Liver (tissue), 8 donors: ENCODE measurements at regions not wholly inside any gene's neighbourhood (a gene's known extent, or its start where the extent isn't known, plus 50 kb on each side); places are given as distances from the start of the nearest gene placed in this dataset.

Source experiments
- DNase-seq: peaks from one replicate; pipeline ENCODE4 v3.0.0-alpha.2; 2017; ENCODE audit warnings: low spot score
- H3K27ac ChIP-seq, 2 donors: one replicate each; pipeline ENCODE4 v1.7.0; 2013; ENCODE audit warnings: inconsistent platforms in 2 of 2, low read length in 2 of 2, control low read depth in 1 of 2, low read depth in 1 of 2, mild to moderate bottlenecking in 1 of 2
- H3K27me3 ChIP-seq, 4 donors: one replicate each; pipeline versions ENCODE4 v1.6.1 to v1.7.0; 2013; ENCODE audit warnings: low read length in 3 of 4, inconsistent platforms in 1 of 4, mild to moderate bottlenecking in 1 of 4, moderate library complexity in 1 of 4; ENCODE audit not compliant: control insufficient read depth in 4 of 4, insufficient read depth in 4 of 4
- H3K36me3 ChIP-seq, 4 donors: one replicate each; pipeline versions ENCODE4 v1.6.1 to v1.7.0; 2013; ENCODE audit warnings: low read length in 3 of 4, mild to moderate bottlenecking in 3 of 4, low read depth in 1 of 4, moderate library complexity in 1 of 4; ENCODE audit not compliant: control insufficient read depth in 4 of 4, insufficient read depth in 3 of 4
- H3K4me1 ChIP-seq, 4 donors: one replicate each; pipeline versions ENCODE4 v1.6.1 to v1.7.0; 2013; ENCODE audit warnings: low read length in 3 of 4, mild to moderate bottlenecking in 3 of 4, moderate library complexity in 1 of 4; ENCODE audit not compliant: control insufficient read depth in 4 of 4, insufficient read depth in 4 of 4
- H3K4me3 ChIP-seq, 3 donors: one replicate each; pipeline versions ENCODE4 v1.6.1 to v1.7.0; 2013; ENCODE audit warnings: low read length in 3 of 3, control low read depth in 1 of 3, low read depth in 1 of 3, mild to moderate bottlenecking in 1 of 3
- H3K9ac ChIP-seq, 2 donors: one replicate each; pipeline ENCODE4 v1.7.0; 2013; ENCODE audit warnings: low read length in 2 of 2, mild to moderate bottlenecking in 2 of 2, moderate library complexity in 2 of 2, control low read depth in 1 of 2, low read depth in 1 of 2
- H3K9me3 ChIP-seq, 4 donors: one replicate each; pipeline versions ENCODE4 v1.6.1 to v1.7.0; 2013; ENCODE audit warnings: low read length in 3 of 4; ENCODE audit not compliant: control insufficient read depth in 4 of 4
- ATF3 ChIP-seq: IDR thresholded peaks from 2 replicates; pipeline ENCODE4 v1.6.1; 2016; ENCODE audit warnings: antibody characterized with exemption
- CTCF ChIP-seq: fragments of 150-350 bp; IDR thresholded peaks from 2 replicates; pipeline ENCODE4 v1.5.1; 2017; ENCODE audit warnings: improper control_type of control experiment, low read depth, low read length; ENCODE audit not compliant: missing input control
- EGR1 ChIP-seq, 2 donors: IDR thresholded peaks; 2 replicates each; pipeline ENCODE4 v1.6.1; 2016 to 2018; ENCODE audit warnings: antibody characterized with exemption in 2 of 2, low read depth in 2 of 2
- FOXA1 ChIP-seq: IDR thresholded peaks from 2 replicates; pipeline ENCODE4 v1.6.1; 2016; ENCODE audit warnings: antibody characterized with exemption
- FOXA2 ChIP-seq: IDR thresholded peaks from 2 replicates; pipeline ENCODE4 v1.6.1; 2016; ENCODE audit warnings: antibody characterized with exemption
- GABPA ChIP-seq, 2 donors: IDR thresholded peaks in 1 of 2; conservative IDR thresholded peaks in 1 of 2; 2 replicates each; pipeline ENCODE4 v1.6.1; 2016; ENCODE audit warnings: antibody characterized with exemption in 2 of 2, mild to moderate bottlenecking in 1 of 2, moderate library complexity in 1 of 2
- HNF4A ChIP-seq, 2 donors: conservative IDR thresholded peaks; 2 replicates each; pipeline ENCODE4 v1.6.1; 2016; ENCODE audit warnings: antibody characterized with exemption in 2 of 2, mild to moderate bottlenecking in 2 of 2
- HNF4G ChIP-seq: IDR thresholded peaks from 2 replicates; pipeline ENCODE4 v1.6.1; 2016; ENCODE audit warnings: antibody characterized with exemption
- JUND ChIP-seq, 2 donors: IDR thresholded peaks; 2 replicates each; pipeline ENCODE4 v1.6.1; 2016; ENCODE audit warnings: antibody characterized with exemption in 2 of 2
- NR2F2 ChIP-seq: IDR thresholded peaks from 2 replicates; pipeline ENCODE4 v1.6.1; 2016; ENCODE audit warnings: antibody characterized with exemption
- RAD21 ChIP-seq, 2 donors: IDR thresholded peaks; 2 replicates each; pipeline ENCODE4 v1.6.1; 2016; ENCODE audit warnings: antibody characterized with exemption in 2 of 2, mild to moderate bottlenecking in 2 of 2
- RXRA ChIP-seq, 2 donors: IDR thresholded peaks; 2 replicates each; pipeline ENCODE4 v1.6.1; 2017 to 2018; ENCODE audit warnings: antibody characterized with exemption in 2 of 2, mild to moderate bottlenecking in 1 of 2
- SP1 ChIP-seq: IDR thresholded peaks from 2 replicates; pipeline ENCODE4 v1.6.1; 2018; ENCODE audit warnings: antibody characterized with exemption, mild to moderate bottlenecking
- TAF1 ChIP-seq: conservative IDR thresholded peaks from 2 replicates; pipeline ENCODE4 v1.6.1; 2016; ENCODE audit warnings: antibody characterized with exemption, mild to moderate bottlenecking
- YY1 ChIP-seq: IDR thresholded peaks from 2 replicates; pipeline ENCODE4 v1.6.1; 2016; ENCODE audit warnings: antibody characterized with exemption, mild to moderate bottlenecking
- WGBS: extraction: QIAGEN DNeasy Blood & Tissue Kit; methylation state at CpG from one replicate; pipeline ENCODE4 v1.1.7; 2013; 5-methylcytosine and 5-hydroxymethylcytosine counted together
- TF ChIP-seq, protein P1 (sequence below): IDR thresholded peaks from 2 replicates; pipeline ENCODE4 v1.6.1; 2016; ENCODE audit warnings: antibody characterized with exemption, mild to moderate bottlenecking
- TF ChIP-seq, protein P2 (sequence below): IDR thresholded peaks from 2 replicates; pipeline ENCODE4 v1.6.1; 2016; ENCODE audit warnings: antibody characterized with exemption
- TF ChIP-seq, protein P3 (sequence below): IDR thresholded peaks from 2 replicates; pipeline ENCODE4 v1.6.1; 2016; ENCODE audit warnings: antibody characterized with exemption
- donor health status: healthy.
- donor health status: healthy.
- donor health status: healthy.
- donor health status: healthy.
- donor health status: healthy.

- Histone ChIP-seq H3K4me1 (peaks cover 4 to 11% (median 8%) of the 10 kb centered on the region in 4 donors), H3K27ac (no peak overlapping the region), H3K4me3 (peak overlapping the region in 2 of 3 donors; percentile 36 to 48), H3K9ac (peak overlapping the region in 1 of 2 donors; percentile 36), H3K27me3 (peaks cover 0 to 23% (median under 1%) of the 10 kb centered on the region in 4 donors), H3K36me3 (no peaks in the 10 kb centered on the region), H3K9me3 (no peaks in the 10 kb centered on the region)
- no peak for DNase-seq
- whole genome bisulfite sequencing = 9% methylated on average over 12 of the region's 12 CpGs
- TF ChIP-seq, protein P1, sequence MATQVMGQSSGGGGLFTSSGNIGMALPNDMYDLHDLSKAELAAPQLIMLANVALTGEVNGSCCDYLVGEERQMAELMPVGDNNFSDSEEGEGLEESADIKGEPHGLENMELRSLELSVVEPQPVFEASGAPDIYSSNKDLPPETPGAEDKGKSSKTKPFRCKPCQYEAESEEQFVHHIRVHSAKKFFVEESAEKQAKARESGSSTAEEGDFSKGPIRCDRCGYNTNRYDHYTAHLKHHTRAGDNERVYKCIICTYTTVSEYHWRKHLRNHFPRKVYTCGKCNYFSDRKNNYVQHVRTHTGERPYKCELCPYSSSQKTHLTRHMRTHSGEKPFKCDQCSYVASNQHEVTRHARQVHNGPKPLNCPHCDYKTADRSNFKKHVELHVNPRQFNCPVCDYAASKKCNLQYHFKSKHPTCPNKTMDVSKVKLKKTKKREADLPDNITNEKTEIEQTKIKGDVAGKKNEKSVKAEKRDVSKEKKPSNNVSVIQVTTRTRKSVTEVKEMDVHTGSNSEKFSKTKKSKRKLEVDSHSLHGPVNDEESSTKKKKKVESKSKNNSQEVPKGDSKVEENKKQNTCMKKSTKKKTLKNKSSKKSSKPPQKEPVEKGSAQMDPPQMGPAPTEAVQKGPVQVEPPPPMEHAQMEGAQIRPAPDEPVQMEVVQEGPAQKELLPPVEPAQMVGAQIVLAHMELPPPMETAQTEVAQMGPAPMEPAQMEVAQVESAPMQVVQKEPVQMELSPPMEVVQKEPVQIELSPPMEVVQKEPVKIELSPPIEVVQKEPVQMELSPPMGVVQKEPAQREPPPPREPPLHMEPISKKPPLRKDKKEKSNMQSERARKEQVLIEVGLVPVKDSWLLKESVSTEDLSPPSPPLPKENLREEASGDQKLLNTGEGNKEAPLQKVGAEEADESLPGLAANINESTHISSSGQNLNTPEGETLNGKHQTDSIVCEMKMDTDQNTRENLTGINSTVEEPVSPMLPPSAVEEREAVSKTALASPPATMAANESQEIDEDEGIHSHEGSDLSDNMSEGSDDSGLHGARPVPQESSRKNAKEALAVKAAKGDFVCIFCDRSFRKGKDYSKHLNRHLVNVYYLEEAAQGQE = no peak
- TF ChIP-seq EGR1 (IDR thresholded peaks at IDR 0.05; ENCODE audit: low read depth in 2 of 2) = no peak
- TF ChIP-seq GABPA (IDR thresholded peaks at IDR 0.05 in 1 of 2, conservative IDR thresholded peaks at IDR 0.05 in 1 of 2) = no peak
- TF ChIP-seq HNF4A (conservative IDR thresholded peaks at IDR 0.05) = peak; percentile 77 to 86
- no peak for TF ChIP-seq FOXA2
- TF ChIP-seq CTCF = peak; percentile 49
- TF ChIP-seq ATF3 = no peak
- TF ChIP-seq TAF1 = no peak
- TF ChIP-seq JUND (IDR thresholded peaks at IDR 0.05) = no peak
- TF ChIP-seq, protein P2, sequence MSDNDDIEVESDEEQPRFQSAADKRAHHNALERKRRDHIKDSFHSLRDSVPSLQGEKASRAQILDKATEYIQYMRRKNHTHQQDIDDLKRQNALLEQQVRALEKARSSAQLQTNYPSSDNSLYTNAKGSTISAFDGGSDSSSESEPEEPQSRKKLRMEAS = no peak
- peak; percentile 18 for TF ChIP-seq SP1
- TF ChIP-seq HNF4G = peak; percentile 6
- no peak for TF ChIP-seq FOXA1
- TF ChIP-seq RXRA (IDR thresholded peaks at IDR 0.05) = no peak
- no peak for TF ChIP-seq NR2F2
- TF ChIP-seq, protein P3, sequence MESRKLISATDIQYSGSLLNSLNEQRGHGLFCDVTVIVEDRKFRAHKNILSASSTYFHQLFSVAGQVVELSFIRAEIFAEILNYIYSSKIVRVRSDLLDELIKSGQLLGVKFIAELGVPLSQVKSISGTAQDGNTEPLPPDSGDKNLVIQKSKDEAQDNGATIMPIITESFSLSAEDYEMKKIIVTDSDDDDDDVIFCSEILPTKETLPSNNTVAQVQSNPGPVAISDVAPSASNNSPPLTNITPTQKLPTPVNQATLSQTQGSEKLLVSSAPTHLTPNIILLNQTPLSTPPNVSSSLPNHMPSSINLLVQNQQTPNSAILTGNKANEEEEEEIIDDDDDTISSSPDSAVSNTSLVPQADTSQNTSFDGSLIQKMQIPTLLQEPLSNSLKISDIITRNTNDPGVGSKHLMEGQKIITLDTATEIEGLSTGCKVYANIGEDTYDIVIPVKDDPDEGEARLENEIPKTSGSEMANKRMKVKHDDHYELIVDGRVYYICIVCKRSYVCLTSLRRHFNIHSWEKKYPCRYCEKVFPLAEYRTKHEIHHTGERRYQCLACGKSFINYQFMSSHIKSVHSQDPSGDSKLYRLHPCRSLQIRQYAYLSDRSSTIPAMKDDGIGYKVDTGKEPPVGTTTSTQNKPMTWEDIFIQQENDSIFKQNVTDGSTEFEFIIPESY = no peak
- TF ChIP-seq YY1 = no peak
- TF ChIP-seq RAD21 (IDR thresholded peaks at IDR 0.05) = peak; percentile 67 to 73
Observed at GRCh38 chr17:56679115-56679776, 85.7 kb downstream of the NOG start.
